ENCODE measurements at regions not wholly inside any gene's neighbourhood (a gene's known extent, or its start where the extent isn't known, plus 50 kb on each side); places are given as distances from the start of the nearest gene placed in this dataset.

DNA sequence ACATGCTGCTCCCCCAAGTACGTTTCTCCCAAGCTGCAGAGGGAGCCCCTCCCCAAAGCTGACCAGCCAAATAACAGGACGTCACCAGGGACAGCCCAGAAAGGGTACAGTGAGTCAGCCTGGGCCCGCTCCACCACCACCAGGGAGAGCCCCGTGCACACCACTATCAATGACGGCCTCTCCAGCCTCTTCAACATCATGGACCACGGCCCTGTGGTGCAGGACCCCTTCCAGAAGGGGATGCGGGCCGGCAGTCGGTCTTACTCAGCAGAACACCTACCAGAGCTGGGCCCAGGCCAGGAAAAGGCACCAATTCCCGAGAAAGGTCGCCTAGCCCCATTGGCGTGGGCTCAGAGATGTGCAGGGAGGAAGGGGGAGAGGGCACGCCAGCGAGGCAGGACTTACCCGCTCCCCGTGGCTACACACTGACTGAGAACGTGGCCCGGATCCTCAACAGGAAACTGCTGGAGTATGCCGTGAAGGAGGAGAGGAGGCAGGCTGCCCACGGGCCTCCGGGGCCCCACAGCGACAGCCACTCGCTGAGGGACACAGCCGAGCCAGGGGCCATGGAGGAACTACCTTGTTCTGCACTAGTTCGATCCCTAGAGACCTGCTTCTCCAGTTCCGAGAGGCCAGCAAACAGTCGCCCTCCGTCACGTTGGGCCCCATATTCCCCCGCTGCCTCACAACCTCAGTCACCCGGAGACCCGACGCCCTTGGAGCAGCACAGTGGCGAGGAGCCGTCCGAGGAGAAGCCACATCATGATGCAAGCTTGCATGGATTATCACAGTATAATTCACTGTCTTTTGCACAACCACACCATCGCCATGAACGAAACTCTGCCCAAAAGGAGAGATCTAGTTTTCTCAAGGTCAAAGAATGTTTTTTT lies 815.9 kb upstream of the KLHL1 start:
- TF ChIP-seq CTCF (IDR thresholded peaks at IDR 0.05), result no peak
- no peak for DNase-seq (ENCODE audit: low spot score)

DNA sequence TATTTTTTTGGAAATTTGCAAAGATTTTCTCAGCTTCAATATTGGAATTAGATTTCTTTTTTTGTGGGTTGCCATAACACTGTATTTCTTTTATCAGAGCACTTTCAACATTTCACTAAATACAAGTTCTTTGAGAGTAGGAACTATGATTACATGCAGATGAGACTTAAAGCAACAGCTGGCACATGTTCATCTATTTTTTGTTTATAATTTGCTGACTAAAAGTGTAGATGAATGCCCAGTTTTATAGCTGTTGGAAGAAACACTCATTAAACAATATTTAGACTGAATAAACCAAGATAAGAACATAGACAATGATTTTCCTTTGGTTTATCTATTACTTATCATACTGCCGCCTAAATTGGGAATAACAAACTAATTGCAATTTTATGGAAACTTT lies 803.0 kb upstream of the KLHL1 start:
- DNase-seq (ENCODE audit: low spot score), result no peak
- TF ChIP-seq CTCF (IDR thresholded peaks at IDR 0.05), result no peak
- Histone ChIP-seq H3K4me3 (no peak overlapping the region), H3K27ac (no peak overlapping the region)

More for the DNA sequence above, 815.9 kb upstream of the KLHL1 start:
- Histone ChIP-seq H3K4me3 (no peak overlapping the region), H3K27ac (no peak overlapping the region)

DNA sequence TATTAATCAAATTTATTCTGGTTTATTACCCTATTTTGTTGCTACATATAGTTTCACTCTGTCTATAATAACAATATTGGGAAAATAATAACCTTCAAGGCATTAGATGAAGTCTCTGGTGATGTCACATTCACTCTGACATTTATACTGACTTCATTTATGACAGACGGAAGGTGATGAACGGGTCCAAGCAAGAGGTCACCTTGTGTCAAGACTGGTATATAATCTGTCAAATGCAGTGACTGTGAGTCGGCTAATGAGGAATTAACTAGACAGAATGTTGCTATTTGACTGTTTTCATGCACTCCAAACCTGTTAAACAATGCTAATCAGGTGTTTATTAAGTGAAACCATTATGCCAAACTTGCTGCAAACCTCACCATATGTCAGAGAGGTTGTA lies 800.5 kb upstream of the KLHL1 start:
- no peak overlapping the region for H3K4me3 ChIP-seq
- H3K27ac ChIP-seq, result no peak overlapping the region
- DNase-seq (ENCODE audit: low spot score), result no peak
- no peak for TF ChIP-seq CTCF (IDR thresholded peaks at IDR 0.05)

DNA sequence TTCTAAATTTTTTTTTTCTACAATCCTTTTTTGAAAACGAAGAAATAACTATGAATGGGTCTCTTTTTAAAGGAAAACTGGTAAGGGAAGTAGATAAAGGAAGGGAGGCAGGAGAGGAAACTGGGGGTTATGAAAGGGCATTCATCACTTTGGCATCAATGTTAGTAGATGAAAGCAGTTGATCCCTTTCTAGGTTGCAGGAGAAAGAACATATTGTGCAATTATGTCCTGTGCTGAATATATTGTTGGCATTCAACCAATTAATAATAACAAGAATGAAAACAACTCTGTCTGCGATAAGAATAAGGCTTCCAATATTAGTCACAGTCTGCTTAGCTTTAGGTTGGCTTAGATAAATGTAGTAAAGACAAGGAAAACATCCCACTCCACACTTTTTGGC lies 796.8 kb upstream of the KLHL1 start:
- H3K4me3 ChIP-seq, result no peak overlapping the region
- DNase-seq (ENCODE audit: low spot score), result no peak
- H3K27ac ChIP-seq, result no peak overlapping the region
- no peak for TF ChIP-seq CTCF (IDR thresholded peaks at IDR 0.05)

DNA sequence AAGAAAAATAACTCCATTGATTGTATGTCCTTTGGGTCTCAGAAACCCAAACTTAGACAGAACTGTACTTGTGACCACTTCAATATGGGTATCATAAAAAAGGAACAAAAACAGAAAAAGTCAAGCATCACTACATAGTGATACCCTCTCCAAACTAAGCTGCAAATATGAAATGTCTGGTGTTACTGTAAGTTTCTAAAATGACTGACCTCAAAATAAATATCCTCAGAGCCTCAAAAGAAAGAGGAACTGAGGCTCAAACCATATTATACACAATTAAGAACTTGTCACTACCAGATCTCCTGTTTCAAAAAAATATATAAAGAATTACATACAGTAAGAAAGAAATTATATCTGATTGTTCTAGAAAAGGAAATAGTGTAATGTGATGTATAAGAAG lies 787.9 kb upstream of the KLHL1 start:
- H3K4me3 ChIP-seq, result no peak overlapping the region
- TF ChIP-seq CTCF (IDR thresholded peaks at IDR 0.05), result no peak
- DNase-seq (ENCODE audit: low spot score), result no peak
- H3K27ac ChIP-seq, result no peak overlapping the region

DNA sequence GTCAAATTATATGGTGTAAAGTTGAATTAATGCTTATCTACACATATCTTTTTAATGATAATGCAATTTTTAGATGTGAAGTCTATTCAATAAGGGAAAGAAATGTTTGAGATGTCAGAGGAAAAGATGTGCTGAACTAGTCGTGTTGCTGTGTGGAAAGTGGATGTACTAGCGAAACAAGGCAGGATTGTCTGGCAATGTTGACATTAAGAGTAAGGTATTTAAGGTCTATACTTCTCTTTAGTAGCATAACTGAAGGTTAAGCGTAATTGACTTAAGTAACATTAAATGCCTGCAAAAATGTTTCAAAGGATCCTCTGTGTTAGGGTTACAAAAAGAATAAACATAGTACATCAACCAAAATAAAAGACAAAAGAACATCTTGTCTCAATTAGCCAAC lies 787.3 kb upstream of the KLHL1 start:
- DNase-seq (ENCODE audit: low spot score), result no peak
- Histone ChIP-seq H3K4me3 (no peak overlapping the region), H3K27ac (no peak overlapping the region)
- TF ChIP-seq CTCF (IDR thresholded peaks at IDR 0.05), result no peak

GRCh38 chr13:70894258-70894657 lies 786.0 kb upstream of the KLHL1 start:
- TF ChIP-seq CTCF (IDR thresholded peaks at IDR 0.05), result no peak
- Histone ChIP-seq H3K27ac (no peak overlapping the region), H3K4me3 (no peak overlapping the region)
- DNase-seq (ENCODE audit: low spot score), result no peak

All from coronary artery (tissue), 2 donors.